Nephron progenitor cell (in vitro differentiated cells): ENCODE measurements at regions not wholly inside any gene's neighbourhood (a gene's known extent, or its start where the extent isn't known, plus 50 kb on each side); places are given as distances from the start of the nearest gene placed in this dataset.

ENCODE experiments used
- DNase-seq: peaks from one replicate; pipeline ENCODE4 v3.0.0; 2021
- H3K27ac Mint-ChIP-seq: 2 replicates; pipeline ENCODE4 v1.8.0; 2021; ENCODE audit warnings: mild to moderate bottlenecking, moderate library complexity, mixed read lengths
- H3K27me3 Mint-ChIP-seq: 2 replicates; pipeline ENCODE4 v1.8.0; 2021; ENCODE audit warnings: mild to moderate bottlenecking, low read depth, mixed read lengths; ENCODE audit not compliant: poor library complexity
- H3K36me3 Mint-ChIP-seq: 2 replicates; pipeline ENCODE4 v1.8.0; 2021; ENCODE audit warnings: low read depth, mixed read lengths
- H3K4me1 Mint-ChIP-seq: 2 replicates; pipeline ENCODE4 v1.8.0; 2021; ENCODE audit warnings: mixed read lengths
- H3K4me3 Mint-ChIP-seq: 2 replicates; pipeline ENCODE4 v1.8.0; 2021; ENCODE audit warnings: mild to moderate bottlenecking, moderate library complexity, mixed read lengths
- H3K9me3 Mint-ChIP-seq: 2 replicates; pipeline ENCODE4 v1.8.0; 2021; ENCODE audit warnings: mild to moderate bottlenecking, moderate library complexity, mixed read lengths
- TF ChIP-seq, protein P1 (sequence below): fragments of 200-600 bp; sonication (generic); IDR thresholded peaks from 2 replicates; pipeline ENCODE4 v1.5.0; 2021; ENCODE audit warnings: antibody characterized with exemption

DNA sequence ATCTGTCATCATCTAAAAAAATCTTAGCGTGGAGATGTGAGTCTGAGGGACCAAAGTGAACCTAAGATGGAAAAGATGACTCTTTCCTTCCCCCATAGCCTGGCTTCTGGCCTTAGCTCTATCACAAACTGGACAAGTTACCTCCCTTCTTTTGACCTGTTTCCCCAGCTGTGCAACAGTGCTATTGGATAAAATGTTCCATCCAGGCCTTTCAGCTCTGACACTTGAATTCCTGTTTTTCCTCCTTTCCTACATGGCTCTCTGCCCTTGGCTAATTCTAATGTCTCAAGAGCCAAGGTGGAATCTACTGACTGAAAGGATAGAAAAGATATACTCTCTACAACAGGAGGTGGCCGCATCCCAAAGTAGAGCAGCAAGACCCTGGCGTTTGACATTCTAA, 84.5 kb upstream of the ARHGEF9 start:
- no peak for DNase-seq
- Mint-ChIP-seq H3K4me3 (no peak overlapping the region), H3K9me3 (peaks cover 49% of the 10 kb centered on the region), H3K27me3 (no peaks in the 10 kb centered on the region), H3K27ac (no peak overlapping the region), H3K4me1 (no peaks in the 10 kb centered on the region), H3K36me3 (no peaks in the 10 kb centered on the region)
- TF ChIP-seq, protein P1, sequence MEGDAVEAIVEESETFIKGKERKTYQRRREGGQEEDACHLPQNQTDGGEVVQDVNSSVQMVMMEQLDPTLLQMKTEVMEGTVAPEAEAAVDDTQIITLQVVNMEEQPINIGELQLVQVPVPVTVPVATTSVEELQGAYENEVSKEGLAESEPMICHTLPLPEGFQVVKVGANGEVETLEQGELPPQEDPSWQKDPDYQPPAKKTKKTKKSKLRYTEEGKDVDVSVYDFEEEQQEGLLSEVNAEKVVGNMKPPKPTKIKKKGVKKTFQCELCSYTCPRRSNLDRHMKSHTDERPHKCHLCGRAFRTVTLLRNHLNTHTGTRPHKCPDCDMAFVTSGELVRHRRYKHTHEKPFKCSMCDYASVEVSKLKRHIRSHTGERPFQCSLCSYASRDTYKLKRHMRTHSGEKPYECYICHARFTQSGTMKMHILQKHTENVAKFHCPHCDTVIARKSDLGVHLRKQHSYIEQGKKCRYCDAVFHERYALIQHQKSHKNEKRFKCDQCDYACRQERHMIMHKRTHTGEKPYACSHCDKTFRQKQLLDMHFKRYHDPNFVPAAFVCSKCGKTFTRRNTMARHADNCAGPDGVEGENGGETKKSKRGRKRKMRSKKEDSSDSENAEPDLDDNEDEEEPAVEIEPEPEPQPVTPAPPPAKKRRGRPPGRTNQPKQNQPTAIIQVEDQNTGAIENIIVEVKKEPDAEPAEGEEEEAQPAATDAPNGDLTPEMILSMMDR = no peak

DNA sequence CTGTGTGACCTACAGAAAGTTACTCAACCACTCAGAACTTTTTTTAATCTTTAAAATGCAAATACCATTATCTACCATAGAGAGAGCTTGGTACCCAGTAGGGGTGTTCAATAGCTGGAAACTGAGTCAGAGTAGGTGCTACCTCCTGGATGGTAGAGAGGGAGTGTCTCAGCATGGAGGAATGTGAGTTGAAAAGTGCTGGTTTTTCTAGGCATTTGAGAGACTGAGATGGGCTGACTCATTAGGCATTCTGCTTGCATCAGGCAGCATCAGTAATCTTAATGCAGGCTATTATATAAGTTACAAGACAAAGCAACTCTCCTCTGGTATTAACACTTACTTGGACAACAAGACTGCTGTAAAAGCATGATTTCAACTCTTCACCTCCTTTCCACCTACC, 70.9 kb upstream of the ARHGEF9 start:
- Mint-ChIP-seq H3K27me3 (peaks cover 3% of the 10 kb centered on the region), H3K4me1 (peaks cover 9% of the 10 kb centered on the region), H3K27ac (no peak overlapping the region), H3K4me3 (no peak overlapping the region), H3K36me3 (no peaks in the 10 kb centered on the region), H3K9me3 (peaks cover 23% of the 10 kb centered on the region)
- DNase-seq = no peak
- TF ChIP-seq, protein P1 = no peak

DNA sequence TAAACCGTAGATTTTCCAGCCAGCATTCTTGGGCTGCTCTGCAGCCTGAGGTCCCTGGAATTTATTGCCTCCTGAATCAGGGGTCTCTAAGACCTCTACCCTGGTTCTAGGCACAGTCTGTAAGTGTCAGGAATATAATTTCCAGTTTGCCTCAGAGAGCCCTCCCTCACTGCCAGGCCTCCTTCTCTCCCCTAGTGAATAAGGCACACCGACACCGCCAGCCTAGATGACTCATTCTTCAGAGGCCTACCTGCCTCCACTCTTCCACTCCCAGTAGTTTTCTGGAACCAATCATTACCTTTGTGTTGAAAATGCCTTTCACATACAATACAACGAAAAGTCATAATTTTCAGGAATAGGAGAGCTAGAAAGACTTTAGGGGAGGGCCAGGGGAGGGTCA, 50.3 kb upstream of the ARHGEF9 start:
- Mint-ChIP-seq H3K4me1 (no peaks in the 10 kb centered on the region), H3K36me3 (no peaks in the 10 kb centered on the region), H3K9me3 (peaks cover 78% of the 10 kb centered on the region), H3K27me3 (no peaks in the 10 kb centered on the region), H3K4me3 (no peak overlapping the region), H3K27ac (no peak overlapping the region)
- DNase-seq = no peak
- TF ChIP-seq, protein P1 = no peak
